DND-41 (cell line): ENCODE measurements at regions not wholly inside any gene's neighbourhood (a gene's known extent, or its start where the extent isn't known, plus 50 kb on each side); places are given as distances from the start of the nearest gene placed in this dataset.

Experiments
- ATAC-seq: fragments of 200-7000 bp; cut with Tn5 transposase; 3 replicates; pipeline ENCODE4 v1.9.1; 2021; ENCODE audit warnings: low read depth; ENCODE audit not compliant: insufficient read depth
- DNase-seq: peaks from one replicate; pipeline ENCODE4 v3.0.0-alpha.2; 2020
- H2AFZ ChIP-seq: 2 replicates; pipeline ENCODE4 v1.6.0; 2012; ENCODE audit warnings: low read depth, low read length
- H3K27ac ChIP-seq: 2 replicates; pipeline ENCODE4 v1.5.1; 2012; ENCODE audit warnings: low read length, inconsistent platforms
- H3K27me3 ChIP-seq: fragments of 200-600 bp; sonication (generic); 2 replicates; pipeline ENCODE4 v1.6.0; 2012; ENCODE audit warnings: low read length, mild to moderate bottlenecking, inconsistent platforms; ENCODE audit not compliant: insufficient read depth, poor library complexity
- H3K36me3 ChIP-seq: 2 replicates; pipeline ENCODE4 v1.5.1; 2012; ENCODE audit warnings: low read length, inconsistent platforms; ENCODE audit not compliant: insufficient read depth
- H3K4me1 ChIP-seq: 2 replicates; pipeline ENCODE4 v1.5.1; 2012; ENCODE audit warnings: mild to moderate bottlenecking, low read length; ENCODE audit not compliant: insufficient read depth
- H3K4me2 ChIP-seq: 2 replicates; pipeline ENCODE4 v1.6.0; 2012; ENCODE audit warnings: mild to moderate bottlenecking, moderate library complexity, low read length, inconsistent platforms; ENCODE audit not compliant: insufficient read depth
- H3K4me3 ChIP-seq, 2 experiments: fragments of 200-600 bp in 1 of 2; shearing (Covaris generic) in 1 of 2; 2 replicates each; pipeline ENCODE4 v1.5.1; 2012 to 2016; ENCODE audit warnings: inconsistent platforms in 2 of 2, low read length in 2 of 2, mild to moderate bottlenecking in 2 of 2, low read depth in 1 of 2, moderate library complexity in 1 of 2
- H3K79me2 ChIP-seq: 2 replicates; pipeline ENCODE4 v1.6.0; 2012; ENCODE audit warnings: low read length, inconsistent platforms; ENCODE audit not compliant: insufficient read depth
- H3K9ac ChIP-seq: 2 replicates; pipeline ENCODE4 v1.6.0; 2012; ENCODE audit warnings: low read depth, mild to moderate bottlenecking, inconsistent platforms, low read length, moderate library complexity
- H3K9me3 ChIP-seq: 2 replicates; pipeline ENCODE4 v1.5.1; 2012; ENCODE audit warnings: low read length, moderate library complexity, mild to moderate bottlenecking, inconsistent platforms; ENCODE audit not compliant: insufficient read depth, severe bottlenecking
- H4K20me1 ChIP-seq: 2 replicates; pipeline ENCODE4 v1.6.0; 2012; ENCODE audit warnings: low read length; ENCODE audit not compliant: insufficient read depth
- EZH2 ChIP-seq: IDR thresholded peaks from 3 replicates; pipeline ENCODE4 v1.6.1; 2012; ENCODE audit warnings: borderline replicate concordance, low read depth, mild to moderate bottlenecking, moderate library complexity, low read length, inconsistent platforms; ENCODE audit not compliant: severe bottlenecking
- TF ChIP-seq, protein P1 (sequence below): IDR thresholded peaks from 2 replicates; pipeline ENCODE4 v1.5.1; 2012; ENCODE audit warnings: borderline replicate concordance, low read length, moderate library complexity, mild to moderate bottlenecking; ENCODE audit not compliant: poor library complexity, severe bottlenecking; ENCODE audit errors: extremely low read depth

DNA sequence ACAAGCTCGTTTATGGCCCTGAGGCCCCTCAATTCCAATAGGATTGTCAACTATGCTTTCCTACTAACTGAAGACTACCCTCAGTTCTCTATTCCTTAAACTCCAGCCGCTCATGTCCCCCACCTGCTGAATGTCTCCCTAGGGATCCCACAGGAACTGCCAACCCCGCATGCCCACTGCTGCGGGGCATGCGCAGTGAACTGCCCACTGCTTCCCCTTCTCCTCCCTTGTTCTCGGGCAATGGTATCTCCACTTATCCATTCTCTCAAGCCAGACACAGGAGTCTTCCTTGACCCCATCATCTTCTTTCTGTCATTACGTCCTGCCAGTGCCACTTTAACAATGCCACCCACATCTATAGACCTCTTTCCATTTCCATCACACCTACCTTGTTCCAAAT lies 90.0 kb downstream of the FGF18 start:
- H4K20me1 ChIP-seq = no peaks in the 10 kb centered on the region
- H3K4me2 ChIP-seq = no peak overlapping the region
- no peak overlapping the region for H3K4me3 ChIP-seq
- TF ChIP-seq, protein P1, sequence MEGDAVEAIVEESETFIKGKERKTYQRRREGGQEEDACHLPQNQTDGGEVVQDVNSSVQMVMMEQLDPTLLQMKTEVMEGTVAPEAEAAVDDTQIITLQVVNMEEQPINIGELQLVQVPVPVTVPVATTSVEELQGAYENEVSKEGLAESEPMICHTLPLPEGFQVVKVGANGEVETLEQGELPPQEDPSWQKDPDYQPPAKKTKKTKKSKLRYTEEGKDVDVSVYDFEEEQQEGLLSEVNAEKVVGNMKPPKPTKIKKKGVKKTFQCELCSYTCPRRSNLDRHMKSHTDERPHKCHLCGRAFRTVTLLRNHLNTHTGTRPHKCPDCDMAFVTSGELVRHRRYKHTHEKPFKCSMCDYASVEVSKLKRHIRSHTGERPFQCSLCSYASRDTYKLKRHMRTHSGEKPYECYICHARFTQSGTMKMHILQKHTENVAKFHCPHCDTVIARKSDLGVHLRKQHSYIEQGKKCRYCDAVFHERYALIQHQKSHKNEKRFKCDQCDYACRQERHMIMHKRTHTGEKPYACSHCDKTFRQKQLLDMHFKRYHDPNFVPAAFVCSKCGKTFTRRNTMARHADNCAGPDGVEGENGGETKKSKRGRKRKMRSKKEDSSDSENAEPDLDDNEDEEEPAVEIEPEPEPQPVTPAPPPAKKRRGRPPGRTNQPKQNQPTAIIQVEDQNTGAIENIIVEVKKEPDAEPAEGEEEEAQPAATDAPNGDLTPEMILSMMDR = no peak
- no peak for TF ChIP-seq EZH2
- no peak overlapping the region for H2AFZ ChIP-seq
- no peak for ATAC-seq
- H3K27me3 ChIP-seq = peaks cover 7% of the 10 kb centered on the region
- no peaks in the 10 kb centered on the region for H3K36me3 ChIP-seq
- DNase-seq = no peak
- H3K4me1 ChIP-seq = no peaks in the 10 kb centered on the region
- H3K9ac ChIP-seq = no peak overlapping the region
- H3K27ac ChIP-seq = no peak overlapping the region
- no peaks in the 10 kb centered on the region for H3K79me2 ChIP-seq
- H3K9me3 ChIP-seq = no peaks in the 10 kb centered on the region

- H3K9ac ChIP-seq = no peak overlapping the region
- H3K27ac ChIP-seq = no peak overlapping the region
- ATAC-seq (no peak), DNase-seq (no peak)
- no peaks in the 10 kb centered on the region for H3K4me1 ChIP-seq
- H2AFZ ChIP-seq = no peak overlapping the region
- no peaks in the 10 kb centered on the region for H3K79me2 ChIP-seq
- H4K20me1 ChIP-seq = no peaks in the 10 kb centered on the region
- H3K9me3 ChIP-seq = no peaks in the 10 kb centered on the region
- H3K36me3 ChIP-seq = no peaks in the 10 kb centered on the region
- peaks cover 10% of the 10 kb centered on the region for H3K27me3 ChIP-seq
- no peak overlapping the region for H3K4me2 ChIP-seq
- no peak for TF ChIP-seq EZH2
- TF ChIP-seq, protein P1 = no peak
- H3K4me3 ChIP-seq = no peak overlapping the region
These were observed 93.0 kb downstream of the FGF18 start for GRCh38 chr5:171512397-171512796.

DNA sequence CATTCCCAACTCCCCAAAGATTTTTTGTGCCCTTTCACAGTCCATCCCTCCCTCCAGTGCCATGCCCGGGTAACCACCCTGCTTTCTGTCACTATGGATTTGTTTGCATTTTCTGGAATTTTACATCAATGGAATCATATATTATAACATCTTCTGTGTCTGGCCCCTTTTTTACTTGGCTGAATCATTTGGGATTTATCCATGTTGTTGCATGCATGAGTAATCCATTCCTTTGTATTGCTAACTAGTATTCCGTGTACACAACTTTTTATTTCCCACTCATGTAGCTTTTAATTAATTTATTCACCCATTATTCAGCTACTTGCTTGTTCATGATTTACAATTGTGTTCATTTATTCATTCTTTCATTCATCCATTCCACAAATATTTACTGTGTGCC lies 94.1 kb downstream of the FGF18 start:
- no peaks in the 10 kb centered on the region for H3K79me2 ChIP-seq
- no peaks in the 10 kb centered on the region for H3K9me3 ChIP-seq
- no peak overlapping the region for H3K9ac ChIP-seq
- peaks cover 8% of the 10 kb centered on the region for H3K27me3 ChIP-seq
- H3K4me1 ChIP-seq = no peaks in the 10 kb centered on the region
- TF ChIP-seq EZH2 = no peak
- TF ChIP-seq, protein P1 = no peak
- H4K20me1 ChIP-seq = no peaks in the 10 kb centered on the region
- no peak overlapping the region for H3K4me2 ChIP-seq
- no peak overlapping the region for H2AFZ ChIP-seq
- no peak for ATAC-seq
- no peaks in the 10 kb centered on the region for H3K36me3 ChIP-seq
- no peak overlapping the region for H3K27ac ChIP-seq
- H3K4me3 ChIP-seq = no peak overlapping the region
- no peak for DNase-seq

DNA sequence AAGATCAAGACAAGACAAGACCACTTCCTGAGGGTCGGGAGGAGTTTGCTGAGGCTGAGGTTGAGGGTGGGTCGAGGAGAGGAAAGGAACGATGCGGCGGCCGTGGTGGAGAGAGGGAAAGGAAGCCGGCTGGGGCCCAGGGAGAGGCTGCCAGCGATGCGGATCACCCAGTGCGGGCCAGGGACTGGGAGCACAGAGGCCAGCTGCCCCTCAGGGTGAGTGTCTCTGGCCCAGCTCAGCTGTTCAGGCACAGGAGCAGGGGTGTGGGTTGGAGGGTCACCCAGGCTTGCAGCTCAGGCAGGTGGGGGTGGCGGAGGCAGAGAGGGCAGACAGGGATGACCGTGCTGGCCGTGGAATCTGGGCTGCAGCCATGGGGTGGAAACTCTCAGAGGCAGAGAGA lies 99.5 kb downstream of the FGF18 start:
- no peak for ATAC-seq
- Histone ChIP-seq H2AFZ (no peak overlapping the region), H3K4me3 (no peak overlapping the region), H3K27ac (no peak overlapping the region), H3K4me1 (no peaks in the 10 kb centered on the region), H3K79me2 (no peaks in the 10 kb centered on the region), H3K9ac (no peak overlapping the region), H3K4me2 (no peak overlapping the region), H3K9me3 (no peaks in the 10 kb centered on the region), H4K20me1 (no peaks in the 10 kb centered on the region), H3K27me3 (peaks cover 8% of the 10 kb centered on the region), H3K36me3 (no peaks in the 10 kb centered on the region)
- TF ChIP-seq, protein P1 = no peak
- no peak for TF ChIP-seq EZH2
- no peak for DNase-seq
